OCI-LY3 (cell line): ENCODE measurements at regions not wholly inside any gene's neighbourhood (a gene's known extent, or its start where the extent isn't known, plus 50 kb on each side); places are given as distances from the start of the nearest gene placed in this dataset.

ENCODE experiments used
- H2AFZ ChIP-seq: fragments of 200-600, 300-600 bp; shearing (Covaris generic); 2 replicates; pipeline ENCODE4 v1.6.0; 2014; ENCODE audit warnings: antibody characterized with exemption, low read depth, low read length
- H3K27ac ChIP-seq: fragments of 200-600, 300-600 bp; sonication (generic); 2 replicates; pipeline ENCODE4 v1.5.1; 2014; ENCODE audit warnings: mild to moderate bottlenecking, low read length, moderate library complexity, mixed read lengths
- H3K27me3 ChIP-seq: fragments of 200-600, 300-600 bp; sonication (generic); 2 replicates; pipeline ENCODE4 v1.6.1; 2014; ENCODE audit warnings: low read depth, low read length, mixed read lengths
- H3K36me3 ChIP-seq: fragments of 200-600, 300-600 bp; sonication (generic); replicated peaks from 2 replicates; pipeline ENCODE3; 2014; ENCODE audit warnings: low read depth, low read length, mixed read lengths
- H3K4me1 ChIP-seq: fragments of 300-600, 200-600 bp; sonication (generic); 2 replicates; pipeline ENCODE4 v1.6.1; 2014; ENCODE audit warnings: low read length, mixed read lengths
- H3K4me2 ChIP-seq: fragments of 200-600, 300-600 bp; sonication (generic); 2 replicates; pipeline ENCODE4 v1.6.1; 2014; ENCODE audit warnings: low read length, mixed read lengths
- H3K4me3 ChIP-seq: fragments of 300-600, 200-600 bp; sonication (generic); 2 replicates; pipeline ENCODE4 v1.5.1; 2014; ENCODE audit warnings: antibody characterized with exemption, mild to moderate bottlenecking, low read length, moderate library complexity
- H3K79me2 ChIP-seq: fragments of 300-600, 200-600 bp; shearing (Covaris generic); 2 replicates; pipeline ENCODE4 v1.6.1; 2014; ENCODE audit warnings: mild to moderate bottlenecking, low read length, mixed read lengths
- H3K9ac ChIP-seq: fragments of 300-600, 200-600 bp; shearing (Covaris generic); 2 replicates; pipeline ENCODE4 v1.6.0; 2014; ENCODE audit warnings: mild to moderate bottlenecking, low read length, moderate library complexity
- H3K9me3 ChIP-seq: fragments of 200-600, 300-600 bp; shearing (Covaris generic); 2 replicates; pipeline ENCODE4 v1.6.1; 2014; ENCODE audit warnings: low read length, mixed read lengths; ENCODE audit not compliant: insufficient read depth
- H4K20me1 ChIP-seq: fragments of 200-600, 300-600 bp; sonication (generic); 2 replicates; pipeline ENCODE4 v1.6.1; 2016; ENCODE audit warnings: low read length, mixed read lengths; ENCODE audit not compliant: insufficient read depth
- EZH2phosphoT487 ChIP-seq: fragments of 200-600 bp; shearing (Covaris generic); IDR thresholded peaks from 2 replicates; pipeline ENCODE4 v1.6.1; 2018; ENCODE audit warnings: antibody characterized with exemption, mixed run types, low read depth
- TF ChIP-seq, protein P1 (sequence below): fragments of 200-600, 300-600 bp; sonication (generic); IDR thresholded peaks from 2 replicates; pipeline ENCODE4 v1.5.1; 2014; ENCODE audit warnings: antibody characterized with exemption, low read length, low read depth

DNA sequence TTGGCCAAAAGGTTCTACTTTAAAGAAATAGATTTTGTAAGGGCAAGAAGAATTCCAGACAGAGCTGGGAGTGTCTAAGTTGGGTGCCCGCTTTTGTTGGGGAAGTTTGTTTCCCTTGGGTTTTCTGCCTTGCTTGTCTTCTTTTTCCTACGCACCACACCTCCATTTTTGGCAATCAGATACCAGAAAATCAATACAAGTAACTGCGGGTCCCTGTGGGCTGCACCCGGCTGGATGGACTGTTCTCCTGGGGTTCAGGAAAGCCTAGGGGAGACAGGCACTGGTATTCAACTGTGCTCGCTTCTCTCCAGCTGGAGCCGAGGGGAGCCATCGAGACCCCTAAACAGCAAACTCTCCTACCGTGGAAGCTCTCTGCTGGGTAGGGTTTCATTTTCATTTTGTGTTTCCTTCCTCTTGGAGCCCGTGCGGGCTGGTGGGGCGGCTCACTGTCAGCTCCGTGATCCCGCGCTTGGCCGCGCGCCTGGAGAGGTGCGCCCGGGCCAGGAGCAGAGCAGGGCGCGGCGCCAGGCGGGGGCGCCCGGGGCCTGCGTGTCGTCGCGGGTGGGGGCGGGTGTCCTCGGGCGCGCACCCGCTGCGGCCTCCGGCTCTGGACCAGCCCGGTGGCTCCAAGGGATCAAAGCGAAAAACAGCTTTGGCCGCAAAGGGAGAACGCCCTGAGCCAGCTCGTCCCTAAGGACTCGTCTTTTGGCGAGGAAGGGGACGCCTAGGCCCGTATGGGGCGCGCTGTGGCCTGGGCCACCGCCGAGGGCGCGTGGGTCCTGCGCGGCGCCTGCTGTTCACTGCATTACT lies 347.2 kb downstream of the ZNF536 start:
- Histone ChIP-seq H4K20me1 (no peaks in the 10 kb centered on the region), H3K27me3 (no peaks in the 10 kb centered on the region), H3K9me3 (no peaks in the 10 kb centered on the region), H3K4me2 (no peak overlapping the region), H3K4me3 (no peak overlapping the region), H3K36me3 (no peaks in the 10 kb centered on the region), H3K79me2 (no peaks in the 10 kb centered on the region), H2AFZ (no peak overlapping the region), H3K9ac (no peak overlapping the region), H3K4me1 (no peaks in the 10 kb centered on the region), H3K27ac (no peak overlapping the region)
- TF ChIP-seq EZH2phosphoT487 = no peak
- TF ChIP-seq, protein P1, sequence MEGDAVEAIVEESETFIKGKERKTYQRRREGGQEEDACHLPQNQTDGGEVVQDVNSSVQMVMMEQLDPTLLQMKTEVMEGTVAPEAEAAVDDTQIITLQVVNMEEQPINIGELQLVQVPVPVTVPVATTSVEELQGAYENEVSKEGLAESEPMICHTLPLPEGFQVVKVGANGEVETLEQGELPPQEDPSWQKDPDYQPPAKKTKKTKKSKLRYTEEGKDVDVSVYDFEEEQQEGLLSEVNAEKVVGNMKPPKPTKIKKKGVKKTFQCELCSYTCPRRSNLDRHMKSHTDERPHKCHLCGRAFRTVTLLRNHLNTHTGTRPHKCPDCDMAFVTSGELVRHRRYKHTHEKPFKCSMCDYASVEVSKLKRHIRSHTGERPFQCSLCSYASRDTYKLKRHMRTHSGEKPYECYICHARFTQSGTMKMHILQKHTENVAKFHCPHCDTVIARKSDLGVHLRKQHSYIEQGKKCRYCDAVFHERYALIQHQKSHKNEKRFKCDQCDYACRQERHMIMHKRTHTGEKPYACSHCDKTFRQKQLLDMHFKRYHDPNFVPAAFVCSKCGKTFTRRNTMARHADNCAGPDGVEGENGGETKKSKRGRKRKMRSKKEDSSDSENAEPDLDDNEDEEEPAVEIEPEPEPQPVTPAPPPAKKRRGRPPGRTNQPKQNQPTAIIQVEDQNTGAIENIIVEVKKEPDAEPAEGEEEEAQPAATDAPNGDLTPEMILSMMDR = no peak

DNA sequence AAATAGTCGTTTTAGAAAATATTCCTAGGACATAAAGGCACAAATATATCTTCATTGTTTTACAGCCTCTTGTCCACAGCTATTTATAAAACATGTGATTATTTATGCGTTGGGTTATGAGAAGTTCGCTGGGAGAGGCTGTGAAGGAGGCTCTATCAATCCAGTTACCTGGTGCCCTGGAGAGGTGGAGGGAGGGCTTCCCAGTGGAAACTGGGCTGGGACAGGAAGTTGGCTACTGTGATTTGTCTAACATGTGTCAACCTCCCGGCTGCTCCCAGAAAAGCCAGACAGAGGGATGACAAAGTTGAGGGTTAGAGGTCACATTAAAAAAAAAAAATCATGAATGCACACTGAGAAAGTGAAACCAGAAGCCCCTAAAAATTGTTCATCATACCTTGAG lies 346.5 kb downstream of the ZNF536 start:
- no peak overlapping the region for H3K4me3 ChIP-seq
- H3K36me3 ChIP-seq = no peaks in the 10 kb centered on the region
- H3K27ac ChIP-seq = no peak overlapping the region
- no peak overlapping the region for H3K4me2 ChIP-seq
- no peaks in the 10 kb centered on the region for H3K27me3 ChIP-seq
- no peak overlapping the region for H3K9ac ChIP-seq
- H3K79me2 ChIP-seq = no peaks in the 10 kb centered on the region
- no peaks in the 10 kb centered on the region for H3K4me1 ChIP-seq
- no peak for TF ChIP-seq EZH2phosphoT487
- TF ChIP-seq, protein P1 = no peak
- H2AFZ ChIP-seq = no peak overlapping the region
- no peaks in the 10 kb centered on the region for H4K20me1 ChIP-seq
- H3K9me3 ChIP-seq = no peaks in the 10 kb centered on the region

DNA sequence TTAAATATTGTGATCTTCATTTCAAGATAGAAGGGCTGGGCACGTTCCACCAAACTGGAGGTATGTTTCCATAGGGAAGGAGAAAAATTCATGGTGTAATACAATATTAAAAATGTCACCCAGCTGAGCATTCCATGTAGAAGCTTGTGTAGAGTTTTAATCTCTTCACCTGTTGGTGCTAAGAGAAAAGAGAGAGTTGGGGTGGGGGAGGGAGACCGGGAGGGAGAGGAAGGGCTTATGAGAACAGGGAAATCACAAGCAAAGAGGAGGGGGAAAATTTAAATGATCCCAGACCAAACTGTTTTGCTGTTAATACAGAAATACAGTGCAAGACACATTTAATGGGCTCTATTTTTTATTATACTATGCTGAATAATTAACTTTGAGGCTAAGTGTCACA lies 345.8 kb downstream of the ZNF536 start:
- no peaks in the 10 kb centered on the region for H3K9me3 ChIP-seq
- H3K9ac ChIP-seq = no peak overlapping the region
- TF ChIP-seq, protein P1 = no peak
- TF ChIP-seq EZH2phosphoT487 = no peak
- H3K4me2 ChIP-seq = no peak overlapping the region
- H3K27me3 ChIP-seq = no peaks in the 10 kb centered on the region
- H3K4me3 ChIP-seq = no peak overlapping the region
- H4K20me1 ChIP-seq = no peaks in the 10 kb centered on the region
- H3K36me3 ChIP-seq = no peaks in the 10 kb centered on the region
- H3K4me1 ChIP-seq = no peaks in the 10 kb centered on the region
- no peaks in the 10 kb centered on the region for H3K79me2 ChIP-seq
- no peak overlapping the region for H2AFZ ChIP-seq
- H3K27ac ChIP-seq = no peak overlapping the region

DNA sequence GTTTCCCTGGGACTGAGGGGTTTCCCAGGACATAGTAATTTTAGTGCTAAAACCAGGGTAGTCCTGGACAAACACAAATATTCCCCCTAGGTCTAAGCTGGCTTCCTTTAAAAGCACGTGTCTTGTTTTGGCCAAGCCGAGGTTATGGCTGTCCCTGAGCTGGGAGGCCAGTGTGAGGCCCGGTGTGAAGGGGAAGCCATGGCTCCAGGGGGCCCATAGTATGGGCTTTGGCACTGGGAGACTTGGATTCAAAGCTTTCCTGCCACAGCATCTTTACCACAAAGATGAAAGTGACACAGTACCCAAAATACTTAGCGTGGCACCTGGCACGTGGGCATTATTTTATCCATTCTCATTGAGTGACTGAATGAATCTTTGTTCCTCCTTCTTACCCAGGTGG lies 345.2 kb downstream of the ZNF536 start:
- no peaks in the 10 kb centered on the region for H3K9me3 ChIP-seq
- no peaks in the 10 kb centered on the region for H3K4me1 ChIP-seq
- TF ChIP-seq EZH2phosphoT487 = no peak
- no peak overlapping the region for H3K4me3 ChIP-seq
- no peak overlapping the region for H3K9ac ChIP-seq
- no peak overlapping the region for H2AFZ ChIP-seq
- no peaks in the 10 kb centered on the region for H3K79me2 ChIP-seq
- no peak overlapping the region for H3K27ac ChIP-seq
- H3K36me3 ChIP-seq = no peaks in the 10 kb centered on the region
- no peaks in the 10 kb centered on the region for H4K20me1 ChIP-seq
- no peak overlapping the region for H3K4me2 ChIP-seq
- no peaks in the 10 kb centered on the region for H3K27me3 ChIP-seq
